Immature natural killer cell (primary cell): ENCODE measurements at regions not wholly inside any gene's neighbourhood (a gene's known extent, or its start where the extent isn't known, plus 50 kb on each side); places are given as distances from the start of the nearest gene placed in this dataset.

Source experiments
- DNase-seq, 3 donors: peaks; one replicate each; pipeline ENCODE4 v3.0.0; 2022; ENCODE audit warnings: mixed read lengths in 1 of 3
- H3K27ac Mint-ChIP-seq, 6 donors: one replicate each; pipeline ENCODE4 v1.8.0; 2020; ENCODE audit warnings: mixed read lengths in 6 of 6, mild to moderate bottlenecking in 5 of 6, inconsistent platforms in 4 of 6, moderate library complexity in 3 of 6
- H3K27me3 Mint-ChIP-seq, 3 donors: one replicate each; pipeline ENCODE4 v1.8.0; 2020 to 2021; ENCODE audit warnings: low read depth in 3 of 3, mild to moderate bottlenecking in 3 of 3, mixed read lengths in 3 of 3, moderate library complexity in 3 of 3, inconsistent platforms in 1 of 3
- H3K36me3 Mint-ChIP-seq, 3 donors: one replicate each; pipeline ENCODE4 v1.8.0; 2020; ENCODE audit warnings: mixed read lengths in 3 of 3, inconsistent platforms in 2 of 3, mild to moderate bottlenecking in 2 of 3
- H3K4me1 Mint-ChIP-seq, 2 donors: one replicate each; pipeline ENCODE4 v1.8.0; 2020; ENCODE audit warnings: inconsistent platforms in 2 of 2, mild to moderate bottlenecking in 2 of 2, mixed read lengths in 2 of 2, moderate library complexity in 1 of 2
- H3K4me3 Mint-ChIP-seq, 5 donors: one replicate each; pipeline ENCODE4 v1.8.0; 2020; ENCODE audit warnings: mild to moderate bottlenecking in 5 of 5, mixed read lengths in 5 of 5, inconsistent platforms in 3 of 5, moderate library complexity in 3 of 5
- H3K9me3 Mint-ChIP-seq, 6 donors: one replicate each; pipeline ENCODE4 v1.8.0; 2020; ENCODE audit warnings: mild to moderate bottlenecking in 6 of 6, mixed read lengths in 6 of 6, inconsistent platforms in 4 of 6, moderate library complexity in 3 of 6

- H3K27me3 Mint-ChIP-seq = no peaks in the 10 kb centered on the region
- no peaks in the 10 kb centered on the region for H3K36me3 Mint-ChIP-seq
- H3K27ac Mint-ChIP-seq = no peak overlapping the region
- no peak overlapping the region for H3K4me3 Mint-ChIP-seq
- peaks cover 0 to 5% (median 0%) of the 10 kb centered on the region in 6 donors for H3K9me3 Mint-ChIP-seq
- DNase-seq = no peak
- no peaks in the 10 kb centered on the region for H3K4me1 Mint-ChIP-seq
Observed at GRCh38 chr16:73717266-73717974, 579.2 kb upstream of the PSMD7 start.

GRCh38 chr16:73714976-73715375, 581.6 kb upstream of the PSMD7 start:
- Mint-ChIP-seq H3K4me1 (no peaks in the 10 kb centered on the region), H3K27ac (no peak overlapping the region), H3K9me3 (peaks cover 0 to 4% (median 0%) of the 10 kb centered on the region in 6 donors)

DNA sequence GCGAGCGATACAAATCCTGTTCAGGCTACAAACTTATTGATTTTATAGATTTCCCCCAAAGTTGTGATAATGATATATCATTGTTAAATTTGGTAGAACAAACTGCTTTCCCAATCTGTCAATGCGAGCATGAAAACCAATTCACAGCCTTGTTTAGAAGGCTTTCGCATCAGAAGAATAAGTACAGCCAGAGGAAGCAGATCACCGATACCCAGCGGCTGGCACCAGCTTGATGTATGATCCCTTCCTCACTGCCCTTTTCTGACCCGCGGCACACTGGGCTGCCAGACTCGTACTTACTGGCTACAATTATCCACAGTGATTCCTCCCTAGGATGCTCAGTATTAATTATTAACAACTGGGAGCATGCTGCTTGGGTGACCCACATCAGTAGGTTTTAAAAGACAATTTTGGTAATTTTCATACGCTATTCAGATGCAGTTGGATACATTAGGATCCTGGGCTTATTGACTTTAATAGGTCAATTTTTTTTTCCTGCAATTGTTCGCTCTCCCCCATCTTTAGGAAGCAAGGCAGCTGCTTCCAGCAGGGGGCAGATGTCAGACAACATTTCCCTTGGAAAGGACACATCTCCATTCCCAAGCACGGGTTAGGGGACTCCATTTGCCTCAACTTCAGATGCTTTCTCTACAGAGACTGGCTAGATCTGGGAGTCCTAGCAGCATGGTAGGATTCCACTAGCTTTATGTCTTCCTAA, 582.7 kb upstream of the PSMD7 start:
- Mint-ChIP-seq H3K4me1 (no peaks in the 10 kb centered on the region), H3K9me3 (peaks cover 0 to 2% (median 0%) of the 10 kb centered on the region in 6 donors), H3K27ac (no peak overlapping the region), H3K4me3 (no peak overlapping the region), H3K27me3 (no peaks in the 10 kb centered on the region), H3K36me3 (no peaks in the 10 kb centered on the region)
- DNase-seq = no peak

More at GRCh38 chr16:73714976-73715375, 581.6 kb upstream of the PSMD7 start:
- Mint-ChIP-seq H3K4me3 (no peak overlapping the region), H3K27me3 (no peaks in the 10 kb centered on the region), H3K36me3 (no peaks in the 10 kb centered on the region)
- DNase-seq = no peak

GRCh38 chr16:73713251-73713650, 583.4 kb upstream of the PSMD7 start:
- Mint-ChIP-seq H3K27ac (no peak overlapping the region), H3K4me3 (no peak overlapping the region), H3K36me3 (no peaks in the 10 kb centered on the region), H3K27me3 (no peaks in the 10 kb centered on the region), H3K9me3 (peaks cover 0 to 2% (median 0%) of the 10 kb centered on the region in 6 donors), H3K4me1 (no peaks in the 10 kb centered on the region)
- DNase-seq = no peak

GRCh38 chr16:73711406-73712080, 585.1 kb upstream of the PSMD7 start:
- peaks cover 0 to 2% (median 0%) of the 10 kb centered on the region in 6 donors for H3K9me3 Mint-ChIP-seq
- H3K27me3 Mint-ChIP-seq = no peaks in the 10 kb centered on the region
- H3K4me1 Mint-ChIP-seq = no peaks in the 10 kb centered on the region
- no peaks in the 10 kb centered on the region for H3K36me3 Mint-ChIP-seq
- DNase-seq = no peak
- no peak overlapping the region for H3K4me3 Mint-ChIP-seq
- H3K27ac Mint-ChIP-seq = no peak overlapping the region

DNA sequence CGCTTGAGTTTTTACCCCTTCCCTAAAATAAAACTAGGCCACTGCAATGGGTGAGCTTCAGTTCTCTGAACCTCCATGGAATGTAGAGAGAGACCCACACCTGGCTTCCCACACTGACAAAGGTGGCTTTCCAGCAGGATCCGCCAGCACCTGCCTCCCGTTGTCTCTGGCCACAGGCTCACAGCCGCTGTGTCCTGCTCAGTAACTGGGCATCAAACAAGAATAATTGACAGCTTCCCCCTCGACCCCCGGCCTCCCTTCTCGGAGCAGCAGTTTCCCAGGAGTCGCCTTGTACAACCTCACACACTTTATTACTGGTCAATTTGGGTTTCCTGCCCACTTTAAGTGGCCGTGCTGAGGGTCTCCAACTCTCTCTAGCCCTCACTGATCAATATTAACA, 586.1 kb upstream of the PSMD7 start:
- H3K9me3 Mint-ChIP-seq = peaks cover 0 to 2% (median 0%) of the 10 kb centered on the region in 6 donors
- no peaks in the 10 kb centered on the region for H3K27me3 Mint-ChIP-seq
- no peak for DNase-seq
- H3K4me3 Mint-ChIP-seq = no peak overlapping the region
- no peak overlapping the region for H3K27ac Mint-ChIP-seq
- H3K36me3 Mint-ChIP-seq = no peaks in the 10 kb centered on the region
- H3K4me1 Mint-ChIP-seq = no peaks in the 10 kb centered on the region

- Mint-ChIP-seq H3K36me3 (no peaks in the 10 kb centered on the region), H3K4me3 (no peak overlapping the region), H3K27ac (no peak overlapping the region), H3K4me1 (no peaks in the 10 kb centered on the region), H3K27me3 (no peaks in the 10 kb centered on the region), H3K9me3 (peaks cover 0 to 2% (median 0%) of the 10 kb centered on the region in 6 donors)
- no peak for DNase-seq
Observed at GRCh38 chr16:73707863-73708262, 588.8 kb upstream of the PSMD7 start.

- H3K4me3 Mint-ChIP-seq = no peak overlapping the region
- DNase-seq = no peak
- H3K27ac Mint-ChIP-seq = no peak overlapping the region
- no peaks in the 10 kb centered on the region for H3K36me3 Mint-ChIP-seq
- no peaks in the 10 kb centered on the region for H3K27me3 Mint-ChIP-seq
- H3K9me3 Mint-ChIP-seq = peaks cover 0 to 14% (median 0%) of the 10 kb centered on the region in 6 donors
- H3K4me1 Mint-ChIP-seq = no peaks in the 10 kb centered on the region
Observed at GRCh38 chr16:73703891-73704290, 592.7 kb upstream of the PSMD7 start.

DNA sequence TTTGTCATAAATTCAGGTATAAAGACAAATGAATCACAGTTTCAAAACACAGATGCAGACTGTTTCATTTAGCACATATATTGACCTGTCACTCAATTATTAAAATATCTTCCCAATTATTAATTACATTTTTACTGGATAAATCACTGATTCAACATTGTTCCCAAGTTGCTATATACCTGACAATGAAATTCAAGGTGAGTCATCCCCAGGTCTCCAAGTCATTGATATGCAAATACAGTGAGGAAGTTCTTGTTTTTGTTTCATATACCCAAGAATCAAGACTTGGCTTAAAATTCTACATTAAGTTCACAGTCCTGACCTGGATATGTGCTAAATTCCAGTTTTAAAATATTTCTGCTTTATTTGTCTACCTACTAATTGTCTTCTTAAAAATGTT, 599.3 kb upstream of the PSMD7 start:
- Mint-ChIP-seq H3K4me1 (no peaks in the 10 kb centered on the region), H3K27me3 (peaks cover 0 to 2% (median 0%) of the 10 kb centered on the region in 3 donors), H3K36me3 (no peaks in the 10 kb centered on the region), H3K4me3 (no peak overlapping the region), H3K27ac (no peak overlapping the region), H3K9me3 (peaks cover 0 to 10% (median 4%) of the 10 kb centered on the region in 6 donors)
- no peak for DNase-seq

GRCh38 chr16:73692861-73693260, 603.8 kb upstream of the PSMD7 start:
- Mint-ChIP-seq H3K4me3 (no peak overlapping the region), H3K9me3 (peaks cover 0 to 10% (median 1%) of the 10 kb centered on the region in 6 donors), H3K27me3 (peaks cover 0 to 5% (median 0%) of the 10 kb centered on the region in 3 donors), H3K36me3 (no peaks in the 10 kb centered on the region), H3K4me1 (no peaks in the 10 kb centered on the region), H3K27ac (no peak overlapping the region)
- DNase-seq = no peak

- no peaks in the 10 kb centered on the region for H3K9me3 Mint-ChIP-seq
- no peak for DNase-seq
Observed at GRCh38 chr16:73683804-73684203, 612.8 kb upstream of the PSMD7 start.

DNA sequence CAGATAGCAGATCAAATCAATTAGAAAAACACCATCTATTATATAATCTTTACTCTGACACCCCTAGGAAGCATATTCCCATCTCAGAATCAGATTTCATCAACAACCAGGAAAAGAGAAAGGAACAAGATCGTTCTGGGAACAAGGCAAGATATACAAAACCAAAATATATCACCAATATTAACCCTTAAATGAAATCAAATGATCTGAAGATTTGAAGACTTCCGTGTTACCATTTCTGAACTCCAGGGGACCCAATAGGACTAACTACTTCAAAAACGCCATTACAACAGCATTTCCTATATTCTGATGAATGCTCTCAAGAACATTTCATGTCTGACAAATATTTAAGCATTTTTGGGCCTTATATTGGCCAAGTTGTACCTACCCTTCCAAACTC, 624.2 kb upstream of the ZFHX3 start:
- DNase-seq = no peak
- H3K9me3 Mint-ChIP-seq = peaks cover 0 to 18% (median 5%) of the 10 kb centered on the region in 6 donors
- H3K27me3 Mint-ChIP-seq = peaks cover 0 to 2% (median 1%) of the 10 kb centered on the region in 3 donors
- H3K4me3 Mint-ChIP-seq = no peak overlapping the region
- no peaks in the 10 kb centered on the region for H3K4me1 Mint-ChIP-seq
- no peak overlapping the region for H3K27ac Mint-ChIP-seq
- H3K36me3 Mint-ChIP-seq = no peaks in the 10 kb centered on the region

More at GRCh38 chr16:73683804-73684203, 612.8 kb upstream of the PSMD7 start:
- Mint-ChIP-seq H3K27me3 (peaks cover 0 to 2% (median 0%) of the 10 kb centered on the region in 3 donors), H3K36me3 (no peaks in the 10 kb centered on the region), H3K4me1 (no peaks in the 10 kb centered on the region), H3K27ac (no peak overlapping the region), H3K4me3 (no peak overlapping the region)

- Mint-ChIP-seq H3K4me3 (no peak overlapping the region), H3K9me3 (peaks cover 0 to 18% (median 2%) of the 10 kb centered on the region in 6 donors), H3K36me3 (no peaks in the 10 kb centered on the region), H3K4me1 (no peaks in the 10 kb centered on the region), H3K27ac (no peak overlapping the region), H3K27me3 (peaks cover 0 to 2% (median 1%) of the 10 kb centered on the region in 3 donors)
- no peak for DNase-seq
Observed at GRCh38 chr16:73670836-73671820, 623.2 kb upstream of the ZFHX3 start.
